HG02885 (cell line): ENCODE measurements at regions not wholly inside any gene's neighbourhood (a gene's known extent, or its start where the extent isn't known, plus 50 kb on each side); places are given as distances from the start of the nearest gene placed in this dataset.
"Not testable (repeated sequence)": the region's sequence is repeated elsewhere in the genome, so short reads cannot be mapped to it uniquely, and the experiment has no call there.

ENCODE experiments used
- ATAC-seq: cut with Tn5 transposase; IDR thresholded peaks from one replicate; pipeline ENCODE4 v1.9.1; 2021; ENCODE audit warnings: mild to moderate bottlenecking; ENCODE audit not compliant: unreplicated experiment, poor library complexity

GRCh38 chr13:68574053-68574452 is 1343.9 kb upstream of the PCDH9 start:
- no peak for ATAC-seq

- no peak for ATAC-seq
These were observed 1321.8 kb upstream of the PCDH9 start for GRCh38 chr13:68551701-68552522.

GRCh38 chr13:68550330-68550729 is 1320.2 kb upstream of the PCDH9 start:
- ATAC-seq, result no peak

GRCh38 chr13:68540244-68540643 is 1310.1 kb upstream of the PCDH9 start:
- no peak for ATAC-seq

- ATAC-seq, result peak; percentile 56
These were observed 1305.2 kb upstream of the PCDH9 start for GRCh38 chr13:68535329-68535728.

- ATAC-seq, result not testable (repeated sequence)
These were observed 1297.0 kb upstream of the PCDH9 start for GRCh38 chr13:68527167-68527566.

GRCh38 chr13:68523838-68524424 is 1293.8 kb upstream of the PCDH9 start:
- ATAC-seq, result no peak

GRCh38 chr13:68522184-68522583 is 1292.0 kb upstream of the PCDH9 start:
- ATAC-seq, result no peak

- peak; percentile 60 for ATAC-seq
These were observed 1279.8 kb upstream of the PCDH9 start for GRCh38 chr13:68509734-68510621.

- no peak for ATAC-seq
These were observed 1276.9 kb upstream of the PCDH9 start for GRCh38 chr13:68506888-68507551.

GRCh38 chr13:68490594-68490993 is 1260.5 kb upstream of the PCDH9 start:
- no peak for ATAC-seq

- ATAC-seq, result no peak
These were observed 1251.0 kb upstream of the PCDH9 start for GRCh38 chr13:68481130-68481529.

- ATAC-seq, result no peak
These were observed 1243.7 kb upstream of the PCDH9 start for GRCh38 chr13:68473834-68474326.

- no peak for ATAC-seq
These were observed 1237.0 kb upstream of the PCDH9 start for GRCh38 chr13:68467160-68467559.

- ATAC-seq, result no peak
These were observed 1210.7 kb upstream of the PCDH9 start for GRCh38 chr13:68440874-68441273.

- ATAC-seq, result no peak
These were observed 1209.7 kb upstream of the PCDH9 start for GRCh38 chr13:68439817-68440216.

GRCh38 chr13:68428292-68428691 is 1198.2 kb upstream of the PCDH9 start:
- no peak for ATAC-seq

GRCh38 chr13:68417801-68418200 is 1187.7 kb upstream of the PCDH9 start:
- no peak for ATAC-seq

GRCh38 chr13:68410007-68410406 is 1179.9 kb upstream of the PCDH9 start:
- no peak for ATAC-seq

GRCh38 chr13:68390987-68391386 is 1160.9 kb upstream of the PCDH9 start:
- ATAC-seq, result no peak
